GM18519 (cell line): ENCODE measurements at regions not wholly inside any gene's neighbourhood (a gene's known extent, or its start where the extent isn't known, plus 50 kb on each side); places are given as distances from the start of the nearest gene placed in this dataset.
"Not testable (repeated sequence)": the region's sequence is repeated elsewhere in the genome, so short reads cannot be mapped to it uniquely, and the experiment has no call there.

Experiments
- ATAC-seq: cut with Tn5 transposase; IDR thresholded peaks from one replicate; pipeline ENCODE4 v1.9.1; 2021; ENCODE audit warnings: mild to moderate bottlenecking, moderate library complexity; ENCODE audit not compliant: unreplicated experiment, low FRiP score

DNA sequence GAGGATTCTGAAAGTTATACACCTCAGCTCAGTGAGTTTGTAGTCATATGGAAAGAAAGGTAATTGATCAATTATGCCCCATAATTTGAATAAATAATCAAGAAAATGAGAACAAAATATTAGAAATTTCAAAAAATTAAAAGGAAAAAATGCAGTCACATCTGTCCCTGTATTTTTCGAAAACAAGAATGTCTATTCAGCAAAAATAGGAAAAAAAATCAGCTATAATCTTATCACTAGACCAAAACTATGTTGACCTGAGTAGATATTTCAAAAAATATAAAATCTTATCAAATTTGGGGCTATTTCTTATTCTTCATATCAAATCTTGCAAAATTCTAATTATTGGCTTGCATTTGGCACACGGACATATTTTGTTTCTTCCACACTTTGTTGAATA lies 501.2 kb upstream of the CNTN3 start:
- ATAC-seq: no peak

DNA sequence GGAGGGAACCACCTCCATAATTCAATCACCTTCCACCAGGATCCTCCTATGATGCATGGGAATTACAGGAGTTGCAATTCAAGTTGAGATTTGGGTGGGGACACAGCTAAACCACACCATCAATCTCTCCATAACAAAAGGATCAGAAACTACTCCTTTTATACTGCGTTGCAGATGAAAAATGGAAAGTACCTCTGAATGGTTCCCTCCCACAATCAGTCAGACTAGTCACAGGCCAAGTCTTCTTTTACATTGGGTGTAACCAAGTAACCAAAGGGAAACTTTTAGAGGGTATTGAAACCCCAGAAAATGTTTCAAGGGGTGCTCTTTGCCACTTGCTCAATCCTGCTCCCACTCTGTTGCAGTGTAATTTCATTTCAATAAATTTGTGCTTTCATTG lies 504.3 kb upstream of the CNTN3 start:
- ATAC-seq: no peak

DNA sequence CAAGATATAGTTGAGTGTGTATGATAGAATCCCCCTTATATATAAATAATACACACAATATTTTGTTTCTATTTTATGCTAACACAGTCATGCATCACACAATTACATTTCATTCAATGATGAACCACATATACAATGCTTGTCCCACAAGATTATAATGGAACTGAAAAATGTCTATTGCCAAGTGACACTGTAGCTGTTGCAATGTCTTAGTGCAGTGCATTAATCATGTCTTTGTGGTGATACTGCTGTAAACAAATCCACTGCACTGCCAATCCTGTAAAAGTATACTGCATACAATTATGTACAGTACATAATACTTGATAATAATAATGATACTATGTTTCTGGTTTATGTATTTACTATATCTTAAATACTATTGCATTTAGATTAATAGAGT lies 512.1 kb upstream of the CNTN3 start:
- no peak for ATAC-seq

DNA sequence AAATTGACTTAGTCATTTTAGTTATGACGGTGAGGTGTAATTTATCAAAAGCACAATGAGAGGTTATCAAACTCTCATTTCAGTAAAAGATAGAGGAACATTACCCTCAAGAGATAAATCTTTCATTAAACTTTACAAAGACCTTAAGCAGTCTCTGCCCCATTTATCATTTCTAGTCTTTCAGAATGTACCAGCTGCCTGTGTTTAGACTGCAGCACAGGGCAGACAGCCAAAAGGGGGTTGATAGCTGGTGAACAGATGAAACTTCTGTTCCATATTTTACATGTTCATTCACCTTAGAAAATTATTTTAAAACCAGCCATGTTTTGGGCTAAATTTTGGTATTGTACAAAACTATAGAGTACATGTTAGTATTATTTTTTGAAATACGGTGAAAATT lies 514.6 kb upstream of the CNTN3 start:
- ATAC-seq: no peak

DNA sequence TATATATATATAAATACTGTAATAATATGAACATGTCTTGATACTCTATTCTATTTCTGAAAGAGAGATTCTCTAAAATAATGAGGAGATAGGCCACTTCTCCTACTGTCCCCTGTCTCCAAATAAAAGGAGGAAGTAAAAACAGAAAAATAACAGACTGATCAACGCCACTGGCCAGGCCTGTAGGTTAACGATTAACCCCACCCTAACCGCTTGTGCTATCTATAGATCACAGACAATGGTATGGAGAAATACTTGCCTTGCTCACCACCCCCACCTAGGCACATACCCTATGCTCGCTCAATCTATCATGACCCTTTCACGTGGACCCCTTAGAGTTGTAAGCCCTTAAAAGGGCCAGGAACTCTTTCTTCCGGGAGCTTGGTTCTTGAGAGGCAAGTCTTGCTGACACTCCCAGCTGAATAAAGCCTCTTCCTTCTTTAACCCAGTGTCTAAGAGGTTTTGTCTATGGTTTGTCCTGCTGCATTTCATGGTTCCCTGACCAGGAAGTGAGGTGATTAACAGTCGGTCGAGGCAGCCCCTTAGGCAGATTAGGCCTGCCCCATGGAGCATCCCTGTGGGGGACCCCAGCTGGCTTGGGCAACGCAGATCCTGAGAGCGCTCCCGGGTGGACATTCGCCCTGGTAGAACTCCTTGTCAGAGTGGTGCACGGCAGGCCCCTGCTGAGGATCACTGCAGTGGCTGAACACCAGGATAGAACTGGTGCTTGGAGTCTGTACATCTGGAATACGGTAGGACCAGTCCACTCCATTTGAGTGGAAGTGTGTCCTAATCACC lies 521.8 kb upstream of the CNTN3 start:
- no peak for ATAC-seq

DNA sequence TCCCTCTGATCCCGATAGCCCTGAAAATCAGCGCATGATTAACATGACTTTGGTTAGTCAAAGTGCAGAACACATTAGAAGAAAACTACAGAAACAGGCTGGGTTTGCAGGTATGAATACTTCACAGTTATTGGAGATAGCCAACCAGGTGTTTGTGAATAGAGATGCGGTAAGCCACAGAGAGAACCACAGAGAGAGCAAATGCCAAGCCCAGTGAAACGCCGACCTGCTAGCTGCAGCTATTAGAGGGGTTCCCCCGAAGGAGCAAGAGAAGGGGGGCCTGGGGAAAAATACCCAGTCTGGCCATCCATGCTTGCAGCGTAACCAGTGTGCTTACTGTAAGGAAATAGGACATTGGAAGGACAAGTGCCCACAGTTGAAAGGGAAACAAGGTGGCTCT lies 523.9 kb upstream of the CNTN3 start:
- no peak for ATAC-seq

DNA sequence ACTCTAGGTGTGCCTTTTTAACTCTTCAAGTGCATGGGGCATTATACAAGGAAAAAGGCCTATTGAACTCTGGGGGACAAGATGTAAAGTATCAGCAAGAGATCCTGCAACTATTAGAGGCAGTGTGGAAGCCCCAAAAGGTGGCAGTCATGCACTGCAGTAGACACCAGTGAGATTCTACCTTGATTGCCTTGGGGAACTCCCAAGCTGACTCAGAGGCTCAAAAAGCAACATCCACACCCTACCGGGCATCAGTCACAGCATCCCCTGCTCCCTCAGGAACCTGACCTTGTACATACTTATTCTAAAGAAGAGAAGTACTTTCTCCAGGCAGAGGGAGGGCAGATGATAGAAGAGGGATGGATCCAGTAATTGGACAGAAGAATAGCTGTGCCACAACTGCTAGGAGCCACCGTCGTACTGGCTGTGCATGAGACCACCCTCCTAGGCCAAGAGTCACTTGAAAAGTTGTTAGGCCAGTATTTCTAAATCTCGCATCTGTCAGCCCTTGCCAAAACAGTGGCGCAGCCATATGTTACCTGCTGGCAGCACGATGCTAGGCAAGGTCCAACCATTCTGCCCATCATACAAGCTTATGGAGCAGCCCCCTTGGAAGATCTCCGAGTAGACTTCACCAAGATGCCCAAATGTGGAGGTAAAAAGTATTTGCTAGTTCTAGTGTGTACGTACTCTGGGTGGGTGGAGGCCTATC lies 523.1 kb upstream of the FRG2C start:
- ATAC-seq: no peak

DNA sequence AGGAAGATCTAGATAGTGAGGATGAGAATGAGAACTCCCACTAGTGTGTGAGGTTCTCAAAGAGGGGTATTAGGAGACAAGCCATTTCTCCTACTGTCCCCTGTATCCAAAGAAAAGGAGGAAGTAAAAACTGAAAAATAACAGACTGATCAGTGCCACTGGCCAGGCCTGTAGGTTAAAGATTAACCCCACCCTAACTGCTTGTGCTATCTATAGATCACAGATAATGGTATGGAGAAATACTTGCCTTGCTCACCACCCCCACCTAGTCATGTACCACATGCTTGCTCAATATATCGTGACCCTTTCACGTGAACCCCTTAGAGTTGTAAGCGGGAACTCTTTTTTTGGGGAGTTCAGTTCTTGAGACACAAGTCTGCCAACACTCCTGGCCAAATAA lies 519.7 kb upstream of the FRG2C start:
- ATAC-seq: no peak

DNA sequence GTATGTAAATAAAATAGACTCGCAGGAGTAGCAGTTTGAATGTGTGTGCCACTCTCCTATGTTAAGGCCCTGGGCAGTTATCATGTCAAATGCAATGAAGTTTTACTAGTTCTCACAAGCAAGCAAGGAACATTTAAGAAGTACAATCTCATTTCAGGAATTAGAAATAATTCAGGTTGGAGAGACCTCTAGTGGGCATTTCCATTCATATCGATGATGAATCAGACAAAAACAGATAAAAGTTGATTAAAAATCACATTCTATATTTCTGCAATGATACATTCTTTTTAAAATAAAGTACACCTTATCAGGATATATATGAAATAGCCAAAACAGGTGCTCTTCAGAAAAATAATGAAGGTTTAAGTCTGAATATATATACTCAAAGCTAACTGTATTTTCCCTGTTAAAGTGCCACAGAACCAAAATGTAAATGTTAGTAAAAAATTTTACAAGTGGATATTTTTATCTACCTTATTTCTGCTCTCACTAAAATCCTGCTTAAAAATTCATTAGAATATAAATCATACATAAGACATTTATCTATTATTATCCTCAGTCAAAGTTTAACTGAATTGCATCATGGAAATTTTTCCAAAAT lies 492.4 kb upstream of the FRG2C start:
- no peak for ATAC-seq

DNA sequence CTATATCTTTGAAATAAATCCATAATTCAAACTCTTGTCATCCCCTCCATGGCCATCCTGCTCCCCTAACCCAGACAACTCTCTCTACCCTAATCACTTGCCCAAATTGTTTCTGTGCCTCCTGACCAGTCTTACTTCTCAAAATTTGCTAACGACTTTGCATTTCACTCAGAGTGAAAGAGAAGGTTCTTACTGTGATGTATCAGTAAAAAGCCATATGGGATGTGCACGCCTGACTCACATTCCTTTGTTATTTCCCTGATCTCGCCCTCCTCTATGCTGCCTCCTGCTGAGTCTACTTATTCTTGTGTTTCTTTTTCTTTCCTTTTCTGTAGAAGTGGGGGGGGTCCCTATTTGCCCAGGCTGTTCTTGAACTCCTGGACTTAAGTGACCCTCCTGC lies 487.2 kb upstream of the FRG2C start:
- ATAC-seq: peak; percentile 65

DNA sequence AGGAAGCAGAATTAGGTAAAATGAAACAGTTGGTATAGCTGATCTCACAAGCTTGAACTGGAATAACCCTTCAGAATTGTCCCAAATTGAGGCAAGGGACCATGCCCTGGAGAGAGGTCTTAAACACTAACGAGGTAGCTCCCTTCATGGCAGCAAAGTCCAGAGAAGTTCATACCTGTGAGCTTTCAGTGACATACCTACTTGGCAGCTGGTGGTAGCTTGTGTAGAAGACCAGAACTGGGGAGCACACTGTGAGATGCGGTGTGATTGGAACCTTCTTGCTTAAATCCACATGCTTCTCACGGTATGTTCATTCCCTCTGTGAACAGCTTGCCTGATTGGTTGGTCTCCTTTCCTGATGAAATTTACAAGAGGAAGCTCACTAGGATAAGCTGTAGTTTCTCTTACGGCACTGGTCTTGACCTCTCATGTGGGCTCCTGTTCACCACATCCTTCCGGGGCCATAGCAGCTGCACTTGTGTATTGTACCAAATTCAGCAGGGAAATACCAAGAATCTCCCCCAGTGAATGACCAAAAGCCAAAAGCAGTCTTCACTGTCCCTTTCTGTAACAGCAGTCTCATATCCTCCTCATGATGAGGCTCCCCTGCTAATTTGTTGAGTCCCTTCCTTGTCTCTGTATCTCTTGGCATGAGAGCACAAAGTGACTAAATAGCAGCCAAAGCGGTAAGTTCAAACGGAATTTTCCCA lies 483.7 kb upstream of the FRG2C start:
- ATAC-seq: no peak

DNA sequence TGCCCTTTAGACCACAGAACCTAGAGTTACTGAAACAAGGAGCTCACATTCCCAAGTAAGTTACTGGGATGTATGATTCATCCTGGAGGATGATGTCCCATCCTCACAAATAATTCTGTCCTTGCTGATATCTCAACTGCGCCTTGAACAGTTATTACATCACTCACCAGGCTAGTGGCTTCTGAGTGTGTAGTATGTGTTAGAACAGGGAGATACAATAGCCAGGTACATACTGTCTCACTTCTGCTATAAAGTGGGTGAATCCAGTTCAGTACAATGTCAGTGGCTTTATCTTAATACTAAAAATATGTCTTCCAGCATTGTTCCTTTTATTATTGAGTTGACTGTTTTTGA lies 483.2 kb upstream of the FRG2C start:
- ATAC-seq: no peak

DNA sequence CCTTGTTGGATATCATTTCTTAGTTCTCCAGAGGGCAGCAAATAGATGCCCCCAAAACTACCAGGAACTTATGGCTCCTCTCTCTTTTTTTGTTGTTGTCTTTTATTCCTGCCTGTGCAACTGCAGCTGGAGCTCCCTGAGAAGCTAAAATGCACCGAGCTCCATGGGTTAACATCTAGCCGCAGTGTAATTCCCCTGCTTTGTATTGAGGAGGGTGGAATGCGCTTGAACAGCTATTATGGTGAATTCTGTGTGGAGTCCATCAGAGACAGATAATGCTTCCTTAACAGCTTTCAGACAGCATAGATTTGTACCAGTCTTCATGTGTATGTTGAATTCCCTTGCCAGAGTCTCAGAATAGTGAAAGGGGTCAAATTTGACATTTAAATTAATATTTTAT lies 475.2 kb upstream of the FRG2C start:
- no peak for ATAC-seq

DNA sequence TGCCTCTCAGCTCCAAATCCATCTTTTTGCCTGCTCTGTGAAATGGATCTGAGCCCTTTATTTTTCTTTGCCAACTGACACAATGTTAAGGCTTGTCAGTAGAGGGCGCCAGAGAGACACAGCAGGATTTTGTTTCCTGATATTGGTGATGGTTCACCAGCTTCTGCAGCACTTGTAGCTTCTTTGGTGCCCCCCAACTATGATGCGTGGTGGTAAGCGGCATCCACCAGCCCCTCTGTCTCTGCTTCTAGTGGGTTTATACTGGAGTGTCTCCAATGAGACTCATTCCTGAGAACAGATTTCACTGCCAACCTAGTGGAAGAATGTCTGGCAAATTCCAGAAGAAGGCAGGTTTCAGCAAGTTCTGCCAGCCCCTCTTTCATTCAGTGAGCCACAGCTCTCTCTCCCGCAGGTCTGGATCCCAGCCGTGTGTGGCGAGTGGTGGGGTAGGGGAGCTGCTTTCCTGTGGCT lies 471.9 kb upstream of the FRG2C start:
- peak; percentile 78 for ATAC-seq

DNA sequence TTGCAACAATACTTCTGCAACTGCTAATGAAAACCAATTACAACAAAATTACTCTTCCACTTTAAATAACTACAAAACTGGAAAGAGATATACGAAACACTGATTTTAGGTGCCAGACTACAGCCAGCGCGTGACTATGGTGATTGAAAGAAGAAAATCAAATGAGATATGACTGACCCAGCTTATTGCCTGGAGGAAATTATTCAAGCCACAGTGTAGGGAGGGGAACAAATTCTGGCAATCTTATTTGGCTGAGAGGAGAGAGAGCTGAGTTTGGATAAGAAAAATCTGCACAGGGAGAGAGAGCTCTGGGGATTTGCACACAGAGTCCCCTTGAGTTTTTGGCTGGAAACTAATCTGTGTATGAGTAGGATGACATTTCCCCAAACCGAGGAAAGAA lies 470.3 kb upstream of the FRG2C start:
- ATAC-seq: no peak

DNA sequence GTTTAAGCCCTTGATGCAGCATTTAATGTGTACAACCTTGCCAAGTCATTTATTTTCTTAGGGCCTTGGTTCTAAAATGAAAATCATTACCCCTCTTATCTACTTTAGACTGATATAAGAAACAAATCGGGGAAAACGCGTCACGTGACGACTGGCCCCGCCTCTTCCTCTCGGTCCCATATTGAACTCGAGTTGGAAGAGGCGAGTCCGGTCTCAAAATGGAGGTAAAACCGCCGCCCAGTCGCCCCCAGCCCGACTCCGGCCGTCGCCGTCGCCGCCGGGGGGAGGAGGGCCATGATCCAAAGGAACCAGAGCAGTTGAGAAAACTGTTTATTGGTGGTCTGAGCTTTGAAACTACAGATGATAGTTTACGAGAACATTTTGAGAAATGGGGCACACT lies 449.8 kb upstream of the FRG2C start:
- ATAC-seq: not testable (repeated sequence)

DNA sequence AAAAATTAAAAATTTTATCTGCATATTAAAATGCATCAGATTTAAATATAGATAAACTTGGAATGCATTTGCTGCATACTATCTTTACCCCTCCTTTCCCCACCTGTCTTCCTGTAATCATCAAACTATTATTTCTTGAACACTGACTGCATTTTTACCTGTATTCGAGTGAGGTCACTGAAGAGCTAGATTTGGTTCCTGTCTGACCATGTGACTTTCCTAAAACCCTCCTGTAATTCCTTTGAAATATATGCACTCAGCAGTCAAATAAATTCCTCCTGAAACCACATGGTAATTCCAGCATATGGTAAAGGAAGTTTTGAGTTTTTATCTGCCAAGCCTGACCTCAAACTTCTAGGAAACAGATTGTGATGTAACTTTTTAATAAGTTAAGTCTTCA lies 445.6 kb upstream of the FRG2C start:
- ATAC-seq: no peak

DNA sequence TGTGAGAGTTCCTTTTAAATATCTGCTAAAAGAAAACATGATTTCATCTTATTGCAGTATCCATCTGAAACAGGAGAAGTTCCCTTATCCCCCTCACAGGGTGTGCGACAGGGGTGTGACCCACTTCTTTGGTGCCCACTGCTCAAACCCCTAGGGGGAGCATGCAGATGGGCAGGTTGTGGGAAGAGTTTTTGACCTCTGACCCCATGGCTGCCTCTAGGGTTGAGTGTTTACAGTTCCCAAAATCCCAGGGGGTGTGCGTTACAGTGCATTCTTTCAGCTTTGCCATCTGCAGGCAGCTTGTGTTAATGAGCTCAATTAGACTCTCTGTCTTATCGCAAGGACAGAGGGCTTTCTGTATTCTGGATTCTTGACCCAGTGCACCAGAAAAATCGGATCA lies 443.2 kb upstream of the FRG2C start:
- ATAC-seq: no peak

DNA sequence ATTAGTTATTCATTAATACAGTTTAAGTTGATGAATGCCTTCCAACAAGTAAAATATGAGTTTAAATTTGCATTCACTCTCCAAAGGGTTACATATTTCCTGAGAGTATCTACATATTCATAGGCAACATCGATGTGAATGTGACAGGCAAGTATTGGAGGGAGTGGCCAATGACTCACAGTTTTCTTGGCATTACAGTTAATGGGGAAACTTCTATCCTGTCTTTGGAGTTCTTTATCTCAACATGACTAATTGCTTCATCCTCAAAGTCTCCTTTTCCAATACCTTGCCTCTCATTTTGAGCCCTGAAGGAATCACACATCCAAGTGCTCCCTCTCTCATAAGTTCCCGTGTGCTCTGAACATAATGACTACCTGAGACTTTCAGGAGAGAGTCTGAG lies 439.7 kb upstream of the FRG2C start:
- ATAC-seq: no peak

DNA sequence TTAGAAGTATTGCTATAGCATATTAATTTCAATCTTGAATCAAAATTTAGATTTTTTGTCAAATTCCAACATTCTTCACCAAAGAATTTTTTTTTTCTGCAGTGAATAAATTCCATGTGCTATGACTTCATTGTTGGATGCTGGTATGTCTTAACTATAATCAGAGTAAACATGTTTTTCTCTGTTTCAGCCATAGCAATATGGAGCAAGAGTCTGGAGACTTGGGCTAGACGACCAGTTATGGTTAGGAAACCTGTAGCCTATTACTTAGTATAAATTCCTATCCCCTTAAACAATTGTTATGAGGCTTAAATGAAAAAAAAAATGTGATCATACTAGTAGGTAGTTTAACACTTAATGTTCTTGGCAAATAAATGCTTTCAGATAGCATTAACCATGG lies 431.9 kb upstream of the FRG2C start:
- ATAC-seq: no peak

DNA sequence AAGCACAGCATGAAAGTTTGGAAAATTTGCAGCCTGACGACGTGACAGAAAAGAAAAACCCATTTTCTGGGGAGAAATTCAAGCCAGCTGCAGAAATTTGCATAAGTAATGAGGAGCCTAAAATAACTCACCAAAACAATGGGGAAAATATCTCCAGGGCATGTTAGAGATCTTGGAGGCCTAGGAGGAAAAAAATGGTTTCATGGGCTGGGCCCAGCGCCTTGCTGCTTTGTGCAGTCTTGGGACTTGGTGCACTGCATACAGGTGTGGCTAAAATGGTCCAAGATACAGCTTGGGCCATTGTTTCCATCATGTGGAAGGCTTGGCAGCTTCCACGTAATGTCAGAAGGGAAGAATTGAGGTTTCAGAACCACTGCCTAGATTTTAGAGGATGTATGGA lies 428.5 kb upstream of the FRG2C start:
- no peak for ATAC-seq
